HK-2 (cell line): ENCODE measurements at regions not wholly inside any gene's neighbourhood (a gene's known extent, or its start where the extent isn't known, plus 50 kb on each side); places are given as distances from the start of the nearest gene placed in this dataset.
A peak's percentile ranks its signal among the peaks of the same experiment; 100 is the strongest.

Experiments used
- DNase-seq: peaks from one replicate; pipeline ENCODE4 v3.0.0-alpha.2; 2018; ENCODE audit not compliant: unreplicated experiment

DNA sequence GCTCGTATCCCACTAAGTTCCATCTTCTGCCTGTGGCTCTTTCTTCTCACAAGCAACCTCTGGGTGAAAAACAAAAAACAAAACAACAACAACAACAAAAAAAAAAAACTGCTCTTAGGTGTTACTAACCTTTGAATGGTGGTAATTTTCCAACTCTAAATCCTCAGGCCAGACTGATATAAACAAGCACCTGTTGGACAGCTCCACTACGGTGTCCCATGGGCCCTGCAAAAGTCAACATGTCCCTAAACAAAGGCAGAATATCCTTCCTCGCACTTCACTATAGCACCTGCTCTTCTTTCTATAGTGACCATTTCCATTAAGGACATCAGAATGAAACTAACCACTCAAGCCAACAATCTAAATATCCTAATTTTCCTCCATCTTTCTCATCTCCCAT is 54.6 kb upstream of the PARM1 start:
- no peak for DNase-seq

GRCh38 chr4:74875451-74875850 is 57.5 kb upstream of the PARM1 start:
- no peak for DNase-seq

DNA sequence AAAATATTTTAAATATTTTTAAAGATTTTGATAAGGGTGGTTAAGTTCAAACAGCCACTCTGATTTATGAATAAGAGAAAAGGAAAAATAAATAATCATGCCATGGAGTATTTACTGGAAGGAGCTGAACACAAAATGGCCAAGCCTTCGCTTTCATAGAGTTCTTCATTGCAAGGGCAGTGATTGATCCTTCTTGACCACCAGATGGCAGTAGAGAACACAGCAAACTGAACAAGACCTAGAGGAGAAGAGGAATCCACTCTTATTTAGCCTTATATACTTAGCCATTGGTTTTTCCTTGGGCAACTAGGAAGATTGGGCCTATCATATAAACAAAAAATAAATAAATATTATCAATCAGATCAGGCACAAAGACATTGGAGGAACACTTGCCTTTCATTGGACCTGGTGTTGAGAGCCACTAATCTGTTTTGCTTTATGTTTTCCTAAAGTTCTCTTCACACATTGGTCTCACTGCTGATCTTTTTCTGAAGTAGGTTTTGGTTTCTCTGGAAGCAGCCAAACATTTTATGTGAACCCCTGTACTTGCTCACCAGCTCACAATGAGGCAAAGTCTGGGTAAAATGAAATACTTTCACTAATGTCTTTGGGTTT is 58.1 kb upstream of the PARM1 start:
- peak; percentile 10 for DNase-seq

DNA sequence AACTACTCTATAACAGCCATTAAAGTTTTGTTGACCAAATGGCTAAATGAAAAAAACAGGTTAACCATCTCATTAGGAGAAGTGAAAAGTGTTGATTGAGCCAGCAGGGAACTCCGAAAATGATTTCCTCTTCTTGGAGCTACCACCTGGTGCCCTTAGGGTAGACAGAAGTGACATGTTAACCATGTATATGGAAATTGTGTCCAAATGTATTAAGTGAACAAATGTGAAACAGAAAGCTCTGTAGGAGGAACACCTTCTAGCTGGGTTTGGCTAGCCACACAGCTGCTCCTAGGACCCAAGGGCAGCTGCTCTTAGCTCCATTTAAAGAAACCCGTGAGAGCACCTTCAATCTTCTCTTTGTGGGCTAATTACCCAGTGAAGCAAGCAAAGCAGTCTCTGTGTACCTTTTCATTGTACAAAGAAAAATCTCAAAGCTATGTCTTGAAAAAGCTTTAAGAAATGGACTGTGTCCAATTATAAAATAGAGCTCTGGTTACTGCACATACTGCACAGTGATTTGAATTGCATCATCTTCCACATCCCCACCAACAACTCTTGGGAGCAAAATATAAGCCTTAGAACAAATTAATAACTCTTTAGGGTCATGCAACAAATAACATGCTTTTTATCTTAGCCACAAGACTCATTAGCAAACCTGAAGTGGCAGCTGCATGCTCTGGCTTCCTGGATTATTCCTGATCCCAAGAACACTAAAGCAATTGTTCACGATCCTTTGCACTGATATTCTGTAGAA is 59.2 kb upstream of the PARM1 start:
- DNase-seq, result no peak

DNA sequence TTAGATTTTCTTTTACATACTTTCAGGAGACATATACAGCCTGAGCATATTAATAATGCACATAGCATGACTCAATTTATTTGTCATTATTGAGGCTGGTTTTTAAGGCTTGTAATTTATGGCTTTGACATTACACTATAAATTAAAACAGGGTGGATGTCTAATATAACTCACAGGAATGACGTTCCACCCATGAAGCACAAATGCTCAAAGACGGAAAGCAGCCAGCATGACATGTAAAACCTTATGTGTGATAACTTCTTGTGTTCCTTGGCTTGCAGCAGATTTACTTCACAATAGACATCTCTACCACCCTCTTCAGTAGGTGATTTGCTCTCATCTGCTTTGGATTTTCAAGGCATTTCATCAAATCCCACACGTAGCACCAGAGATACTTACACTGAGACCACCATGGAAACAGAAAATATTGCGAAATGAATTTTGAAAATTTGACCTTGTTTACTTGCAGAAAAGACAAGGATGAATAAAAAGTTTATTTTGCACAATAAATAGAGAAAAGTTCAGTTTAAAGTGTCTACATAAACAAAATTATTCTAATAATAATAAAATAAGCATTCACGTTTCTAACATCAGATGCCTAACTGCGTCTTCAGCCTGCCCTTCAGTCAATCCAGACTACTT is 64.7 kb upstream of the BTC start:
- no peak for DNase-seq

- no peak for DNase-seq
Observed at GRCh38 chr4:74855879-74856278, 61.6 kb upstream of the BTC start.

GRCh38 chr4:74848774-74849173 is 54.5 kb upstream of the BTC start:
- DNase-seq, result no peak

DNA sequence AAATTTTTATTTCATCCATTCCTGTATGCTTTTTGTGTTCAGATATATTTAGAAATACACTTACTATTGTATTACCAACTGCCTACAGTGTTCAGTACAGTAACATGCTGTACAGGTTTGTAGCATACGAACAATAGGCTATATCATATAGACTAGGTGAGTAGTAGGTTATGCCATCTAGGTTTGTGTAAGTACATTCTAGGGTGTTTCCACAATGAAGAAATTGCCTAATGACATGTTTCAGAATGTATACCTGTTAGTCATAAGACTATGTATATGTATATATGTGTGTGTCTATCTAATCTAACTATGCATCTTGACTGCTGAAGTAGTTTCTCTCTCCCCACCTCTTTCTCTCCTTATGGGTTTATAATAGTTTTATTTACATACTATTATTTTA is 51.5 kb upstream of the BTC start:
- DNase-seq, result no peak
